SK-N-SH treated with all-trans-retinoic acid at 6 μM for 48 hours (cell line): ENCODE measurements at regions not wholly inside any gene's neighbourhood (a gene's known extent, or its start where the extent isn't known, plus 50 kb on each side); places are given as distances from the start of the nearest gene placed in this dataset.

Experiments used
- ATAC-seq: fragments of 200-7000 bp; cut with Tn5 transposase; 3 replicates; pipeline ENCODE4 v1.9.1; 2020; ENCODE audit warnings: mild to moderate bottlenecking, moderate library complexity
- ARNTL ChIP-seq: fragments of 450-650 bp; formaldehyde crosslinking; IDR thresholded peaks from 2 replicates; pipeline ENCODE4 v1.5.0; 2020; ENCODE audit warnings: low read depth, mild to moderate bottlenecking, moderate library complexity, borderline replicate concordance
- BACH2 ChIP-seq: fragments of 250-450 bp; sonication (Bioruptor Pico); IDR thresholded peaks from 2 replicates; pipeline ENCODE4 v1.9.0; 2021; ENCODE audit warnings: mild to moderate bottlenecking, borderline replicate concordance
- GLIS3 ChIP-seq: fragments of 250-450 bp; sonication (Bioruptor Pico); IDR thresholded peaks from 2 replicates; pipeline ENCODE4 v1.5.0; 2020; ENCODE audit warnings: mild to moderate bottlenecking, moderate library complexity
- ISL1 ChIP-seq: fragments of 250-450 bp; sonication (Bioruptor Pico); IDR thresholded peaks from 2 replicates; pipeline ENCODE4 v2.1.2; 2022; ENCODE audit warnings: mild to moderate bottlenecking, moderate library complexity
- OSR1 ChIP-seq: fragments of 250-450 bp; sonication (Bioruptor Pico); IDR thresholded peaks from 2 replicates; pipeline ENCODE4 v1.8.0; 2022; ENCODE audit warnings: moderate library complexity, mild to moderate bottlenecking, inconsistent platforms
- SNAI2 ChIP-seq: fragments of 250-450 bp; sonication (Bioruptor Pico); IDR thresholded peaks from 2 replicates; pipeline ENCODE4 v1.5.0; 2020; ENCODE audit warnings: mild to moderate bottlenecking, moderate library complexity
- TOX ChIP-seq: fragments of 250-450 bp; sonication (Bioruptor Pico); IDR thresholded peaks from 2 replicates; pipeline ENCODE4 v1.8.0; 2021; ENCODE audit warnings: mild to moderate bottlenecking, moderate library complexity, borderline replicate concordance
- ZFP3 ChIP-seq: fragments of 250-450 bp; sonication (Bioruptor Pico); IDR thresholded peaks from 2 replicates; pipeline ENCODE4 v1.5.0; 2020; ENCODE audit warnings: mild to moderate bottlenecking, moderate library complexity
- ZFP30 ChIP-seq: fragments of 450-650 bp; formaldehyde crosslinking; IDR thresholded peaks from 2 replicates; pipeline ENCODE4 v1.5.0; 2022; ENCODE audit warnings: mild to moderate bottlenecking, moderate library complexity
- ZNF565 ChIP-seq: fragments of 450-650 bp; formaldehyde crosslinking; conservative IDR thresholded peaks from 2 replicates; pipeline ENCODE4 v1.5.0; 2020; ENCODE audit warnings: low read depth, mild to moderate bottlenecking, moderate library complexity
- ZNF70 ChIP-seq: fragments of 450-650 bp; formaldehyde crosslinking; IDR thresholded peaks from 2 replicates; pipeline ENCODE4 v1.5.0; 2020; ENCODE audit warnings: mild to moderate bottlenecking, moderate library complexity
- TF ChIP-seq, protein P1 (sequence below): fragments of 250-450 bp; sonication (Bioruptor Pico); IDR thresholded peaks from 2 replicates; pipeline ENCODE4 v1.8.0; 2021; ENCODE audit warnings: low read depth, mild to moderate bottlenecking, moderate library complexity, borderline replicate concordance
- TF ChIP-seq, protein P2 (sequence below): fragments of 250-450 bp; sonication (Bioruptor Pico); IDR thresholded peaks from 2 replicates; pipeline ENCODE4 v1.5.1; 2020; ENCODE audit warnings: low read depth, mild to moderate bottlenecking, moderate library complexity
- TF ChIP-seq, protein P3 (sequence below): fragments of 250-450 bp; sonication (Bioruptor Pico); IDR thresholded peaks from 2 replicates; pipeline ENCODE4 v1.5.1; 2021; ENCODE audit warnings: mild to moderate bottlenecking, moderate library complexity
- TF ChIP-seq, protein P4 (sequence below): fragments of 250-450 bp; sonication (Bioruptor Pico); IDR thresholded peaks from 2 replicates; pipeline ENCODE4 v1.5.0; 2020; ENCODE audit warnings: mild to moderate bottlenecking, moderate library complexity

DNA sequence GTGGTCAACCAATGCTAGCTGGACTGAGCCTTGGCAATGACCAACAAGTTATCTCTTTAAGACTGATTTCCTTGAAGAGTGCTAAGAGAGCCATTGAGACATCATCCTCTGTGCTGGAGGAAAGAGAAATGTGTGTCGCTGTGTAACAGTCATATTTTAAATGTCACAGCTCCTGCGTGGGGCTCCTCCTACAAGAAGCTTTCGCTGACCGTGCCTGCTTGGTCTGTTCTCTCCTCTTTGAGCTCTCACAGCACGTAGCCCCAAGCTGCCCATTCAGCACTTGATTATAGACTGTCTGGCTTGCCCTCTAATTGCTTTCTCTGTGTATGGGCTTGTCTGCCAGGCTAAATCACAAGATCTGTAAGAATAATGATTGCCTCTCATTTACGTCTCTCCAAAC is 221.3 kb downstream of the FOXD2 start:
- TF ChIP-seq, protein P1, sequence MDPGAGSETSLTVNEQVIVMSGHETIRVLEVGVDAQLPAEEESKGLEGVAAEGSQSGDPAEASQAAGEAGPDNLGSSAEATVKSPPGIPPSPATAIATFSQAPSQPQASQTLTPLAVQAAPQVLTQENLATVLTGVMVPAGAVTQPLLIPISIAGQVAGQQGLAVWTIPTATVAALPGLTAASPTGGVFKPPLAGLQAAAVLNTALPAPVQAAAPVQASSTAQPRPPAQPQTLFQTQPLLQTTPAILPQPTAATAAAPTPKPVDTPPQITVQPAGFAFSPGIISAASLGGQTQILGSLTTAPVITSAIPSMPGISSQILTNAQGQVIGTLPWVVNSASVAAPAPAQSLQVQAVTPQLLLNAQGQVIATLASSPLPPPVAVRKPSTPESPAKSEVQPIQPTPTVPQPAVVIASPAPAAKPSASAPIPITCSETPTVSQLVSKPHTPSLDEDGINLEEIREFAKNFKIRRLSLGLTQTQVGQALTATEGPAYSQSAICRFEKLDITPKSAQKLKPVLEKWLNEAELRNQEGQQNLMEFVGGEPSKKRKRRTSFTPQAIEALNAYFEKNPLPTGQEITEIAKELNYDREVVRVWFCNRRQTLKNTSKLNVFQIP (CRISPR knock-in tag): no peak
- TF ChIP-seq, protein P2, sequence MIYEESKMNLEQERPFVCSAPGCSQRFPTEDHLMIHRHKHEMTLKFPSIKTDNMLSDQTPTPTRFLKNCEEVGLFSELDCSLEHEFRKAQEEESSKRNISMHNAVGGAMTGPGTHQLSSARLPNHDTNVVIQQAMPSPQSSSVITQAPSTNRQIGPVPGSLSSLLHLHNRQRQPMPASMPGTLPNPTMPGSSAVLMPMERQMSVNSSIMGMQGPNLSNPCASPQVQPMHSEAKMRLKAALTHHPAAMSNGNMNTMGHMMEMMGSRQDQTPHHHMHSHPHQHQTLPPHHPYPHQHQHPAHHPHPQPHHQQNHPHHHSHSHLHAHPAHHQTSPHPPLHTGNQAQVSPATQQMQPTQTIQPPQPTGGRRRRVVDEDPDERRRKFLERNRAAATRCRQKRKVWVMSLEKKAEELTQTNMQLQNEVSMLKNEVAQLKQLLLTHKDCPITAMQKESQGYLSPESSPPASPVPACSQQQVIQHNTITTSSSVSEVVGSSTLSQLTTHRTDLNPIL (CRISPR knock-in tag): no peak
- TF ChIP-seq BACH2 (CRISPR knock-in tag): no peak
- no peak for ATAC-seq

DNA sequence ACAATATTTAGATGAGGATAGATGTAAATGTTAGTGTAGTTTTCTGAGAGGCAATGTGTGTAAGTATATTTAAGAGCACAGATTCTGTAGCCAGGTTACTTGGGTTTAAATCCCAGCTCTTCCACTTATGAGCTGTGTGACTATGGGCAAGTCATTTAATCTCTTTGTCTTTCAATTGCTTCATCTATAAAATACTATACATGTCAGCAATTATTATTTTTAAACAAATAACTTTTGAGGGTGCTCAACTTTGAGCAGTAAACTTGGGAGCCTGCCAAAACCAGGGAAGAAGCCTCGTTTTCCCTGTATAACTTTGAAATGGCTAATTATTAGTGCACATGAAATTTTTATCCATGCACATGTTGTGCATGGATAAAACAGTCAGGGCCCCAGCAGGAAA is 222.8 kb downstream of the FOXD2 start:
- TF ChIP-seq, protein P3, sequence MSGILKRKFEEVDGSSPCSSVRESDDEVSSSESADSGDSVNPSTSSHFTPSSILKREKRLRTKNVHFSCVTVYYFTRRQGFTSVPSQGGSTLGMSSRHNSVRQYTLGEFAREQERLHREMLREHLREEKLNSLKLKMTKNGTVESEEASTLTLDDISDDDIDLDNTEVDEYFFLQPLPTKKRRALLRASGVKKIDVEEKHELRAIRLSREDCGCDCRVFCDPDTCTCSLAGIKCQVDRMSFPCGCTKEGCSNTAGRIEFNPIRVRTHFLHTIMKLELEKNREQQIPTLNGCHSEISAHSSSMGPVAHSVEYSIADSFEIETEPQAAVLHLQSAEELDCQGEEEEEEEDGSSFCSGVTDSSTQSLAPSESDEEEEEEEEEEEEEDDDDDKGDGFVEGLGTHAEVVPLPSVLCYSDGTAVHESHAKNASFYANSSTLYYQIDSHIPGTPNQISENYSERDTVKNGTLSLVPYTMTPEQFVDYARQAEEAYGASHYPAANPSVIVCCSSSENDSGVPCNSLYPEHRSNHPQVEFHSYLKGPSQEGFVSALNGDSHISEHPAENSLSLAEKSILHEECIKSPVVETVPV (CRISPR knock-in tag): no peak
- TF ChIP-seq ZFP30 (CRISPR knock-in tag): no peak
- TF ChIP-seq, protein P4, sequence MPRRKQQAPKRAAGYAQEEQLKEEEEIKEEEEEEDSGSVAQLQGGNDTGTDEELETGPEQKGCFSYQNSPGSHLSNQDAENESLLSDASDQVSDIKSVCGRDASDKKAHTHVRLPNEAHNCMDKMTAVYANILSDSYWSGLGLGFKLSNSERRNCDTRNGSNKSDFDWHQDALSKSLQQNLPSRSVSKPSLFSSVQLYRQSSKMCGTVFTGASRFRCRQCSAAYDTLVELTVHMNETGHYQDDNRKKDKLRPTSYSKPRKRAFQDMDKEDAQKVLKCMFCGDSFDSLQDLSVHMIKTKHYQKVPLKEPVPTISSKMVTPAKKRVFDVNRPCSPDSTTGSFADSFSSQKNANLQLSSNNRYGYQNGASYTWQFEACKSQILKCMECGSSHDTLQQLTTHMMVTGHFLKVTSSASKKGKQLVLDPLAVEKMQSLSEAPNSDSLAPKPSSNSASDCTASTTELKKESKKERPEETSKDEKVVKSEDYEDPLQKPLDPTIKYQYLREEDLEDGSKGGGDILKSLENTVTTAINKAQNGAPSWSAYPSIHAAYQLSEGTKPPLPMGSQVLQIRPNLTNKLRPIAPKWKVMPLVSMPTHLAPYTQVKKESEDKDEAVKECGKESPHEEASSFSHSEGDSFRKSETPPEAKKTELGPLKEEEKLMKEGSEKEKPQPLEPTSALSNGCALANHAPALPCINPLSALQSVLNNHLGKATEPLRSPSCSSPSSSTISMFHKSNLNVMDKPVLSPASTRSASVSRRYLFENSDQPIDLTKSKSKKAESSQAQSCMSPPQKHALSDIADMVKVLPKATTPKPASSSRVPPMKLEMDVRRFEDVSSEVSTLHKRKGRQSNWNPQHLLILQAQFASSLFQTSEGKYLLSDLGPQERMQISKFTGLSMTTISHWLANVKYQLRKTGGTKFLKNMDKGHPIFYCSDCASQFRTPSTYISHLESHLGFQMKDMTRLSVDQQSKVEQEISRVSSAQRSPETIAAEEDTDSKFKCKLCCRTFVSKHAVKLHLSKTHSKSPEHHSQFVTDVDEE (CRISPR knock-in tag): no peak
- no peak for TF ChIP-seq ZFP3 (CRISPR knock-in tag)
- no peak for TF ChIP-seq TOX (CRISPR knock-in tag)
- no peak for TF ChIP-seq ARNTL (CRISPR knock-in tag)
- no peak for TF ChIP-seq OSR1 (CRISPR knock-in tag)
- TF ChIP-seq, protein P2 (CRISPR knock-in tag): no peak
- ATAC-seq: no peak

DNA sequence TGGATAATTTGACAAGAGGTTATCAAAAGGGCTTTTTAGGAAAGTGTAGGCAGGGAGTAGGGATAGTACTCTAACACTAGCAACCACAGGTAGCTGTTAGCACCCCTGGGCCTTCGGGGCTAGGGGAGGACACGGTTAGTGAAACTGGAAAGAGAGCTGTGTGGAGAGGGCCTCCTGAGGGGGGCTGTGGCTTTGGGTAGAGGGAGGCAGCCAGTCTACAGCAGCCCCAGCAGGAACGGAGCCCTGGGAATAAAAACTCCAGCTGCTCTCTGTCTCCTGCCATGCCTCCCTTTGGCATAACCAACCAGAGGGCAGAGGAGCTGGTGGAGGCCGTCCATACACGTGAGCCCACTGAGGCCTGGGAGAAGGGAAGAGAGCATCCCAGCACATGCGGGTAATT is 223.2 kb downstream of the FOXD2 start:
- no peak for TF ChIP-seq ISL1 (CRISPR knock-in tag)
- no peak for TF ChIP-seq ZNF565 (CRISPR knock-in tag)
- no peak for TF ChIP-seq TOX (CRISPR knock-in tag)
- no peak for TF ChIP-seq OSR1 (CRISPR knock-in tag)
- no peak for TF ChIP-seq GLIS3
- TF ChIP-seq, protein P2 (CRISPR knock-in tag): no peak
- TF ChIP-seq, protein P1 (CRISPR knock-in tag): no peak
- TF ChIP-seq SNAI2 (CRISPR knock-in tag): no peak
- TF ChIP-seq ARNTL (CRISPR knock-in tag): no peak
- no peak for TF ChIP-seq ZNF70
- TF ChIP-seq, all 23 proteins: peak for 0

More for the DNA sequence above, 223.2 kb downstream of the FOXD2 start:
- no peak for ATAC-seq
